Adipose tissue (tissue), 3 donors: ENCODE measurements at regions not wholly inside any gene's neighbourhood (a gene's known extent, or its start where the extent isn't known, plus 50 kb on each side); places are given as distances from the start of the nearest gene placed in this dataset.
"Not testable (repeated sequence)": the region's sequence is repeated elsewhere in the genome, so short reads cannot be mapped to it uniquely, and the experiment has no call there.

Experiments used
- H3K27ac ChIP-seq: one replicate; pipeline ENCODE4 v1.5.1; 2013; ENCODE audit warnings: low read depth, low read length
- WGBS, 3 donors: extraction: QIAGEN DNeasy Blood & Tissue Kit; methylation state at CpG; one replicate each; pipeline ENCODE4 v1.1.7; 2013; 5-methylcytosine and 5-hydroxymethylcytosine counted together
- donor health status: healthy with polysubstance abuse.
- donor health status: Bipolar disorder and iron deficiency.
- donor health status: healthy.

DNA sequence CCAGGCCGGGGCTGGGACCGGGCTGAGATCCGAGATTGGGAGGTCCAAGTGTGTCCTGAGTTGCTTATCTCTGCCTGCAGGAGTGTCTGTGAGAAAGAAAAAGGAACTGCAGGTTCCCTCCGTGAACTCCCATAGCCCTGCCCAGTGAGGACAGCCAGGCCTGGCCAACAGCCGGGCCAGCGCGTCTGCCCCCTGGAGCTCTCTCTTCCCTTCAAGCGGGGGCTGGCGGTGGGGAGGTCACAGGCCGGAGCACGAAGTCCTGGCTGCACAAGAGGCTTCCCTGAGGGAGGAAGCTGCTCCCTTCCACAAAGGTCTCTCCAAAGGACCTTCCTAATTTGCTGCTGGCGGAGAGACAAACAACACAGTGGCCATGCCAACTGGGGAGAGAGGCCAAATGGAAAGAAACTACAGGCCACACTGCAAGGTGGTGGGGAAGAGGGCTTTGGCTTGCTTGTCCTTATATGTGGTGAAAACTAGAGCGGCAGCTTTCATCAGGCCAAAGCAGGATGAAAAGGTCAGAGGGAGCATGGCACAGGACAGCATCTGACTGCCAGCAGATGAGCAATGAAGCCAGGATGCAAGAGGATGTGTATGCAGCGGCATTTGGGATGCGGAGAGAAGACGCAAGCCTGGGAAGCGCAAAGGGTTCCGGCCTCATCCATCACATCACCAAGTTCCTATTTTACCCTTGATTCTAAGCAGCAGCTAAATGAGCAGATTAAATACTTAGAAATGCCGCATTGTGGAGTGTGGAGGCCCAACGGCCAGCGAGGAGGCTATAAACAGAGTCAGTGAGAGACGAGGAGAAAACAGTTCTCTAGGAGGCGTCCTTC is 260.0 kb downstream of the ERMARD start:
- no peak overlapping the region for H3K27ac ChIP-seq
- 46 to 72% (median 53%) methylated on average over 23 of the region's 23 CpGs for WGBS, 3 donors

DNA sequence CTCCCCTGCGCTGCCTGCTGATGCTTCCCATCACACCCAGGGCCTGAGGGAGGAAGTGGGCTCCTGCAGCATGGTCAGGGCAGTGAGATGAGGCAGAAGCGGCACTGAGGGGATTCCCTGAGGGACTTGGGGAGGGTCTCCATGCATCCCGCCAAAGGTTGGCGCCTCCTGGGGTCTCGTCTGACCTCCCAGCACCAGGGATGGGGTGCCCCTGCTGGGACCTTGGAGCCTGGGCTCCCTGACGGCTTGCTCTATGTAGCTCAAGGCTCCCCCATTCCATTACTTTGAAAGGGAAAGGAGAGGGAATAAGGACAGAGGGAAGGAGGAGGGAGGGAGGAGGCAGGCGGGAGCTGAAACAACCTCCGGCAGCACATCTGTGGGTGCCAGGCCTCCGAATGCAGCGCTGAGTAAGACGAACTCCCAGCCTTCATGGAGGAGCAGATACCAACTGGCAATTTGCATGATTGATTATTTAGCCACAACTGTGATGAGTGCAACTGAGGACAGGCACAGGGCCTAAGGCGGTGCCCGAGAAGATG is 259.3 kb downstream of the ERMARD start:
- H3K27ac ChIP-seq: no peak overlapping the region
- WGBS, 3 donors: 61 to 82% (median 64%) methylated on average over 13 of the region's 13 CpGs

DNA sequence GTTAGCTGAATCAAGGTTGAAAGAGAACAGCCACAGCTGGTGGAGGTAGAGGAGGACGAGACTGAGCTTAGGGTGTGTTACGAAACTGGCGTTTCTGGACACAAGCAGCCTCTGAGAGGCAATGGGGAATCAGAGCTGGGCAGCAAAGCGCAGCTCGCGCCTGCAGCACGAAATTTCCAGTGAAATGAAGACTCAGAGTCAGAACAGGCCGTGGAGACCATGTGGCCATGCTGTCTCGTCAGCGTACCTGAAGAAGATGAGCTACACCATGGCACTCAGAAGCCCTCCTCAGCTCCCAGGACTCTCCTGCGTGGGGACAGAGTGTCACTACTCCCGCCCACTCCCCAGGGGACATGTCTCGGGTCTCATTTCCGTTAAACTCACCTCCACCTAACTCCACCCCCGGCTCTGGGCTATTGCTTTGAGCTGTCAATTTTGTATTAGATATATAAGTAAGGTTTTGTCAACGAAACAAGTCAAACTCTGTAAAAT is 256.9 kb downstream of the ERMARD start:
- no peak overlapping the region for H3K27ac ChIP-seq
- 87 to 93% (median 90%) methylated on average over 16 of the region's 16 CpGs for WGBS, 3 donors

DNA sequence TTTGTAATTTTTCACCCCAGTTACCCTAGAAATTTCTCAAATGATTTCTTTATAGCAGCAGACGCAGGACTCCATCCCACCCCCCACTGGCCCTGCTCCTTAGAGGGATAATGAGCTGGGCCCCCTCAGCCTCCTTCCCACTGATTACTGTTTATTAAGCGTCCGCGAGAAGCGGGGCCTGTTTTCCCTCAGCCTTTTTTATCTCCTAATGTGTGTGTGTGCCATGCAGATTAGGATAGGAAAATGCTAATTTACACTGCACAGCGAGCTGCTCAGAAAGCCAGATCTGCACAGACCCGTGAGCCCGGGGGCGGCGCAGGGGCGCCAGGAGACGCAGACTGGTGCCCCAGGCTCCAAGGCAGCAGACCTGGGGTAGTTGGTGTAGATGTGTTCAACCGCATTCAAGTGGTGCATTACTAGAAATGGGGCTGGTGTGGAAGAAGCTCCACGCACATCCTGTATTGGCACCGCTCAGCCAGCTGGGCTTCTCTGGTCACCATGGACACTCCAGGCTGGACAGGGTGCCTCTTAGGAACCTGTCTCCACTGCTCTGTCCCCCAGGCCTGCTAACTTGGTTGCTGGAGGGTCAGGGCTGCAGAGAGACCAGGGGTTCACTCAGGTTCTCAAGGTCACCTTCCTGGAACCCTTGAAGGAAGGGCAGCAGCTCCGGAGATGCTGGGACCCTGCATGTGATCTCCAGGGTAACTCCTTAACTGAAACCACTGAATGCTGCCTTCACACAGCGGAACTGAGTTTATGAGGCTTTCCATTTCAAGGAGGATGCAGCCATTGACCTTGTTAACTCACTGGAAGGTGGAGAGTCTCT is 256.3 kb downstream of the ERMARD start:
- no peak overlapping the region for H3K27ac ChIP-seq
- WGBS, 3 donors: 80 to 88% (median 81%) methylated on average over 17 of the region's 17 CpGs

DNA sequence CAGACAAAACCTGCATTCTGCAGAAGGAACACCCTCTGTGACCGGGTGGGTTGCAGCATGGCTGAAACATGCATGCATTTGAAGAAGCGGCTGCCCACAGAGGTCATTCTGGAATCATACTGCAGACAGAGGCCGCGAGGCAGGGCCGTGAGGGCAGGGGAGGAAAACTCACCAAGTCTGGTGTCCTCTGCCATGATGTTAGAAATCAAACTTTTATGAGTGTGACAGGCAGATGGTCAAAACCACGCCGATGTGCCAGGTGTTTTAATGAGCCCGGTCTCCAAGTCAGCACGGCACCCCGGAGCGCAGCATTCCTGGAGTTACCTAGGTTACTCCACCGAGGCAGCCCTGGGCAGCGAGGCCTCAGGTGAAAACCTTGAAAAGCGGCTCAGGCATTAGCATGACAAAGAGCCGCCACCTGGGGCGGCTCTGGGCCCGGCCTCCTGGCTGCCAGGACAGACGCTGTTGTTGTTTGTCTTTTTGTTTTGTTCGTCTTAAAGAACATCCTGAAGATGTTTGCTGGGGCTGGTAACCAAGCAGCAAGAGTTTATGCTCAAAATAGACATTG is 255.6 kb downstream of the ERMARD start:
- no peak overlapping the region for H3K27ac ChIP-seq
- 59 to 85% (median 78%) methylated on average over 19 of the region's 19 CpGs for WGBS, 3 donors

DNA sequence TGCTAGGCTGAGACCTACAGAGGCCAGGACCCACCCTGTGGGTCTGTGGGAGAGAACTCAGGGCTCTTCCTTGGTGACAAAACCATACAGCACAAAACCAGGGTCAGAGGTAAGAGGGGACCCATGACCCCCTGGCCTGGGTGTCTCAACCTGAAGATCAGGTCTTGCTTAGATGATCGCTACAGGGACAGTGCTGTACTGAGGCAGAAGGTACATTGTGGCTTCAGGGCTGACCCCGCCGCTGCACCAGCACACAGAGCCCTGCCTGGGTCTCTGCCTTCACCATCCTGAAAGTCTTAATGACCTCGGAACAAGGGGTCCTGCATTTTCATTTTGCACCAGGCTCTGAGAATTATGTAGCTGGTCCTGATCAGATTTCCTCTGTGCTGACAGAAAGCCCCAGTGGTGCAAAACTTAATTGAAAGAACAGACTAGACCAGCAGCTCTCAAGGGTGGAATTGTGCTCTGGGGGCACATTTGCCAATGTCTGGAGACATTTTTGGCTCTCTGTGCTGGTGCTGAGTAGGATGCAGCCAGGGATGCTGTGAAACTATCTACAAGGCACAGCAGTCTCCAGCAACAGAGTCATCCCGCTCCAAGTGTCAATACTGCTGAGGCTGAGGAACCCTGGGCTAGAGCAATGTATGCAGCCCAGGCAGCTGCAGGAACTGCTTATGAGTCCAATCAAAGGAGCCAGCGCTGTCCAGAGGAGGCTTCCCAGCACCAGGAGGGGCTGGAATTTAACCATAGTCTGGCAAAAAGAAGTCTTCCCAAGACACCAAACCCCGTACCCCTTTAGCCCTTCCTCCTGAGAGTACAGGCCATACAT is 254.9 kb downstream of the ERMARD start:
- 86 to 91% (median 90%) methylated on average over 7 of the region's 7 CpGs for WGBS, 3 donors
- no peak overlapping the region for H3K27ac ChIP-seq

DNA sequence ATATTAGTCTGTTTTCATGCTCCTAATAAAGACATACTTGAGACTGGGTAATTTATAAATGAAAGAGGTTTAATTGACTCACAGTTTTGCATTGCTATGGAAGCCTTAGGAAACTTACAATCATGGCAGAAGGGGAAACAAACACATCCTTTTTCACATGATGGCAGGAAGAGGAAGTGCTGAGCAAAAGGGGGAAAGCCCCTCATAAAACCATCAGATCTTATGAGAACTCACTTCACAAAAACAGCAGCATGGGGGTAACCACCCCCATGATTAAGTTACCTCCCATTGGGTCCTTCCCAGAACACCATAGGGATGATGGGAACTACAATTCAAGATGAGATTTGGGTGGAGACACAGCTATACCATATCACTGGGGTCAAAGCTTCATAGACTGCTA is 254.2 kb downstream of the ERMARD start:
- no peak overlapping the region for H3K27ac ChIP-seq

DNA sequence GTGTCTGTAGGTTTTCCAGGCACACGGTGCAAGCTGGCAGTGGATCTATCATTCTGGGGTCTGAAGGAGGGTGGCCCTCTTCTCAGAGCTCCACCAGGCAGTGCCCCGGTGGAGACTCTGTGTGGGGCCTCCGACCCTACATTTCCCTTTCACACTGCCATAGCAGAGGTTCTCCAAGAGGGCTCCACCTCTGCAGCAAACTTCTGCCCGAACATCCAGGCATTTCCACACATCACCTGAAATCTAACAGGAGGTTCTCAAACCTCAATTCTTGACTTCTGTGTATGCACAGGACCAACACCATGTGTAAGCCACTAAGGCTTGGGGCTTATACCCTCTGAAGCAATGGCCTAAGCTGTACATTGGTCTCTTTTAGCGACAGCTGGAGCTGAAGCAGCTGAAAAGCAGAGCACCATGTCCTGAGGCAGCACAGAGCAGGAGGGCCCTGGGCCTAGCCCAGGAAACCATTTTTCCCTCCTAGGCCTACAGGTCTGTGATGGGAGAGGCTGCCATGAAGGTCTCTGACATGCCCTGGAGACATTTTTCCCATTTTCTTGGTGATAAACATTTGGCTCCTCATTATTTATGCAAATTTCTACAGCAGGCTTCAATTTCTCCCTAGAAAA is 253.3 kb downstream of the ERMARD start:
- 77 to 78% (median 77%) methylated on average over 5 of the region's 5 CpGs for WGBS, 3 donors
- H3K27ac ChIP-seq: no peak overlapping the region

DNA sequence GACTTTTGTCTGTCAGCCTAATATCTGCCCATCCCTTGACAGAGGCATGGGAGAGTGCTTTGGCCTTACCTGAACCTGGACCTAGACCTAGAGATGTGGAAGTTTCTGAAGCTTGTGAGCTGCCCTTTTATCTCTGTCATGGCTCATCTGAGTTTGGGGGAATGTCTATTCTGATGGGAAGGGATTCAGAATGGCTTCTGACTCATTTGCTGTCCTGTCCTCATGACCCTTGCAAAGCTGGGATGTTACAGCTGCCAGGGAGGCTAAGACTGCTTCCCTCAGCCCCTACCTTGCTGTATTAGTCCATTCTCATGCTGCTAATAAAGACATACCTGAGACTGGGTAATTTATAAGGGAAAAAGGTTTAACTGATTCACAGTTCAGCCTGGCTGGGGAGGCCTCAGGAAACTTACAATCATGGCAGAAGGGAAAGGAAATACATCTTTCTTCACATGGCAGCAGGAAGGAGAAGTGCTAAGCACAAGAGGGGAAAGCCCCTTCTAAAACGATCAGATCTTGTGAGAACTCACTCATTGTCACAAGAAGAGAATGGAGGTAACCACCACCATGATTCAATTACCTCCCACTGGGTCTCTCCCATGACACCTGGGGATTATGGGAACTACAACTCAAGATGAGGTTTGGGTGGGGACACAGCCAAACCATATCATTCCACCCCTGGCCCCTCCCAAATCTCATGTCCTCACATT is 252.2 kb downstream of the ERMARD start:
- WGBS, 3 donors: 25 to 47% (median 26%) methylated on average over 1 of the region's 1 CpG
- no peak overlapping the region for H3K27ac ChIP-seq

DNA sequence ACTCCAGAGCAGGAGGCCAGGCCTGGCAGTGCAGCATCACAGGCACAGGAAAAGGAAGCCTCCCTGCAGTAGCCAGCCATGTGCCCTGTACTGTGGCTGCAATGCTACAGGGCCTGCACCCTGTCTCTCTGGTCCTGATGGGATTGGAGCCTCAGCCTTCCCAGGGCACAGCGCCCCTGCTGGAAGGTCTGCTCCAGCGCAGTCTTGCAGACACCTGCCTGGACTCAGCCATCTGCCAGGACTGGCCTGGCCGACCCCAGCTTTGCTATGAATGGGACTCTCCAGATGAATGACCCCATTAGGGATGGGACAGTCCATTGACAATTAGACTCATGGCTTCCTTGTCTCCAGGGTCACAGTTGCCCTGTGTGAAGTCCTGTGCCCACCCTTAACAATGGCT is 251.6 kb downstream of the ERMARD start:
- H3K27ac ChIP-seq: no peak overlapping the region
- 83 to 90% (median 90%) methylated on average over 3 of the region's 3 CpGs for WGBS, 3 donors

DNA sequence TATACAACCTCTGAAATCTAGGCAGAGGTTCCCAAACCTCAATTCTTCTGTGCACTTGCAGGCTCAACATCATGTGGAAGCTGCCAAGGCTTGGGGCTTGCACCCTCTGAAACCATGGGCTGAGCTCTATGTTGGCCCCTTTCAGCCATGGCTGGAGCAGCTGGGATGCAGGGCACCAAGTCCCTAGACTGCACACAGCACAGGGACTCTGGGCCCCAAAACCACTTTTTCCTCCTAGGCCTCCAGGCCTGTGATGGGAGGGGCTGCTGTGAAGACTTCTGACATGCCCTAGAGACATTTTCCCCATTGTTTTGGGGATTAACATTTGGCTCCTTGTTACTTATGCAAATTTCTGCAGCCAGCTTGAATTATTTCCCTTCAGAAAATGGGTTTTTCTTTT is 250.4 kb downstream of the ERMARD start:
- H3K27ac ChIP-seq: not testable (repeated sequence)

DNA sequence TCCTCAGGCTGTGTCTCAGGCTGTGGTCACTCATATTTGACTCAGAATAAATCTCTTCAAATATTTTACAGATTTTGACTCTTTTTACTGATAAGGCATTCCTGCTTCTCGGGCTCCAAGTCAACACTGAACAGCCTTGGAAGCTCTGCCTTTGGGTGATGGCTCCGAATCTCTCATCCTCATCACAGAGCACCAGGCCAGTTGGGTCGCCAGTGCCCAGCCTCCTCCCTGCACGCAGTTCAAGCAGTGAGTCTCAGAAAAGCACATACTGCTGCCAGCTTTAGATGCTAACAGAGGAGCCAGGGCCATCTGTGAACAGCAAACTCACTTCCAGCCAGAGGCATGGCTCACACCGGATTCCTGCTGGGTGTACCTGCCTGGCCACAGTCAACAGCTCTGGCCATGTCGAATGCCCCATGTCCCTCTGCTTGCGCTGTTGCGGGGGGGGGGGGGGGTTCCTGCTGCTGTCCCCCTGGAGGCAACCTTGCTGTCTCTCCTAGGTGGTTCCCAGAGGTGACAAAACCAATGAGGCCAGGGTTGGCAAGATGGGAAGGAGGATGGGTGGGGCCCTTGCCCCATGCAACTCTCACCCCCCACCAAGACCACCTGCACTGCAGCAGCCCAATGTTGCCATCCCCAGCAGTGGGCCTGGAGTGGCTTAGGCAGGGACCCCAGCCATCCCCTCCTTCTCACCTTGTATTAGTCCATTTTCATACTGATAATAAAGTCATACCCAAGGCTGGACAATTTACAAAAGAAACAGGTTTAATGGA is 248.8 kb downstream of the ERMARD start:
- no peak overlapping the region for H3K27ac ChIP-seq
- 85 to 91% (median 91%) methylated on average over 8 of the region's 8 CpGs for WGBS, 3 donors

DNA sequence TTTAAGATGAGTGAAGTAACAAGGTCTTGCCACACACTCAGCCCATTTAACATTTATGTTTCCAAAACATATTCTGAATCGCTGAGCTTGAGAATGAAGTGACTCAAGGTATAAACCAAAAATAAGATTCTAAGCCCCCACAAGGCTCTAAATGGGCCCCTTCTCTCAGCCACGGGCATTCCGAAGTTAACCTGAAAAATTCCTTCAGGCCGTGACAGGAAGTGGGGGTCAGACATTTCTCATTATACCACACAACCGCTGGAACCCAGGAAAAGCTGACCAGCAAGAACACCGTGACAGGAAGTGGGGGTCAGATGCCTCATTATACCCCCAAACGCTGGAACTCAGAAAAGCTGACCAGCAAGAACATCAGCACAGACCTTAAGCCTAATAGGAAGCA is 247.9 kb downstream of the ERMARD start:
- no peak overlapping the region for H3K27ac ChIP-seq
- 55 to 70% (median 63%) methylated on average over 7 of the region's 7 CpGs for whole genome bisulfite sequencing, 3 donors

DNA sequence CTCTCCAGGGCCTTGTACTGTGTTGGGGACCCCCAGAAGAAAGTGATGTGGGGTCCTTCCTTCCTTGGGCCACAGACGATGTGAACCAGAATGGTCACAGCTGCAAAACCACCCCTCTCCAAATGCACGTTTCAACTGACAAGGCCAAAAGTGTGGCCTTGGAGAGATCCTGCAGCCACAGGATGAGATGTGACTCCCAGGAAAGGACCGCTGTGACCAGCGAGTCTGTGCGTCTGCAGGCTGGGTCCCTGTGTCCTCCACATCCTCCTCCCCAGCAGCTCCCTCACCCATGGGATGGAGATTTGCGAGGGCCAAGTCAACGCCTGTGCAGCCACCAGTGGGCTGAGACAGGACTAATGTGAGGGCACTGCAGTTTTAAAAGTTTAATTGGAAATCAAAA is 247.0 kb downstream of the ERMARD start:
- no peak overlapping the region for H3K27ac ChIP-seq
- 80 to 89% (median 88%) methylated on average over 7 of the region's 7 CpGs for WGBS, 3 donors

DNA sequence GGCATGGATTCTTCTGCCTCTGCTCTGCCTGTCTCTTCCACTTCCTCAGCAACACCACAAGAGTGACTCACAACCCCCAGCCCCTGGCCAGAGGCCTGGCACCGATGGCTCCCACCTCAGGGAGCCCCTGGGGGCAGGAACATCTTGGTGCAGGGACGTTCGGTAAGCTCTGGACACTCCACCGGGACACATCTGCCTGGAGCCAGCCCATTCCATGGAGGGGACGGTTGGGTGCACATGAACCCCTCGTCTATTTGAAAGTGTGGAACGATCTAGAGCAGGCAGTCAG is 246.5 kb downstream of the ERMARD start:
- no peak overlapping the region for H3K27ac ChIP-seq
- WGBS, 3 donors: 70 to 91% (median 70%) methylated on average over 7 of the region's 7 CpGs

DNA sequence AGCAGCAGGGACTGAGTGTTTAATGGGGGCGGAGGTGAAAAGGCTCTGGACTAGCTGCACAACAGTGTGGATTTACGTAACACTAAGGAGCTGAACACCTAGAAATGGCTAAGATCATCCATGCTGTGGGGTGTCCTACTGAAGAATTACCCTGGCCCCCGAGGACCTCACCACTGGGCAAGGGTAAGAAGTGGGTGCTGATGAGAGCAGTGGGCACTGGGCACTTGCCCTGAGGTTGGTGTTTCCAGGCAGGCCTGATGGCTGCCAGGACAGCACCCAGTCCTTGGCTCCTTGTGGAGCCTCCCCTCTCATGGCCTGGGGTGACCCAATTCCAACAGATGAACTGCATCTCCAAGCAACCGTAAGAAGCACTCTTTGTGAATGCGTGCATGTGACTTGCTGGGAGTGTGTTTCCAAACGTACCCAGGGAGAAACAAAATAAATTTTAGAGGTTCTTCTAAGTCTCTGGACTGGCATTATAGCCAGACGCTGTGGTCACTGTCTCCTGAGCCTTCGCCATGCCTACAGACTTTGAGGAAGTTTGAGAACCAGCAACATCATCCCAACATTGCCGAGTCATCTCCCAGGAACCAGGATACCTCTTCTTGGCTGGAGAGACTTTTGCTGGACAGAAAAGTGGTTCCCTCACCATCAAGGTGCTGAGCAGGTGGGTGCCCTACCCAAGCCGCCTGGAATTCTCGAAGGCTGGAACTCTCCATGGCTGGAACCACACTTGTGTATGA is 245.9 kb downstream of the ERMARD start:
- no peak overlapping the region for H3K27ac ChIP-seq
- 80 to 92% (median 83%) methylated on average over 11 of the region's 11 CpGs for WGBS, 3 donors
